Esophagus squamous epithelium (tissue), 5 donors: ENCODE measurements at regions not wholly inside any gene's neighbourhood (a gene's known extent, or its start where the extent isn't known, plus 50 kb on each side); places are given as distances from the start of the nearest gene placed in this dataset.

ENCODE experiments used
- DNase-seq: peaks from one replicate; lab custom pipeline; 2025; lab: John Stamatoyannopoulos, UW
- H3K27ac ChIP-seq, 4 donors: fragments of 200-600 bp; sonication (generic); one replicate each; pipeline ENCODE4 v1.5.1; 2016 to 2019; ENCODE audit warnings: mild to moderate bottlenecking in 1 of 4
- H3K27me3 ChIP-seq, 4 donors: fragments of 200-600 bp; sonication (generic); 1 replicate in 3 of 4; 2 replicates in 1 of 4; pipeline versions ENCODE4 v1.5.1 to v1.6.0; 2017 to 2021; ENCODE audit warnings: antibody characterized with exemption in 1 of 4
- H3K36me3 ChIP-seq, 3 donors: fragments of 200-600 bp; sonication (generic); one replicate each; pipeline ENCODE4 v1.5.1; 2016 to 2019
- H3K4me1 ChIP-seq, 3 donors: fragments of 200-600 bp; sonication (generic); one replicate each; pipeline ENCODE4 v1.5.1; 2017 to 2019
- H3K4me3 ChIP-seq, 4 donors: fragments of 200-600 bp; sonication (generic); 1 replicate in 3 of 4; 2 replicates in 1 of 4; pipeline ENCODE4 v1.5.1; 2016 to 2019; ENCODE audit warnings: mild to moderate bottlenecking in 2 of 4, moderate library complexity in 1 of 4
- H3K9me3 ChIP-seq, 3 donors: fragments of 200-600 bp; sonication (generic); one replicate each; pipeline ENCODE4 v1.5.1; 2016 to 2019
- POLR2A ChIP-seq, 4 donors: fragments of 450-650 bp; IDR thresholded peaks; one replicate each; pipeline ENCODE4 v1.6.1; 2017; ENCODE audit warnings: antibody characterized with exemption in 4 of 4, mild to moderate bottlenecking in 4 of 4, moderate library complexity in 3 of 4
- WGBS, 2 donors: methylation state at CpG; one replicate each; pipeline ENCODE4 v1.1.5; 2018; 5-methylcytosine and 5-hydroxymethylcytosine counted together
- intact Hi-C: fragments of 100-400 bp; cut with DNase I; formaldehyde crosslinking; loops from one replicate; pipeline ENCODE4 v1.15.0; 2022
- TF ChIP-seq, protein P1 (sequence below), 6 experiments: fragments of 450-650 bp in 4 of 6; fragments of 200-600 bp in 2 of 6; sonication (generic) in 2 of 6; IDR thresholded peaks; one replicate each; pipeline ENCODE4 v1.5.1; 2016 to 2019; ENCODE audit warnings: antibody characterized with exemption in 6 of 6, mild to moderate bottlenecking in 4 of 6, moderate library complexity in 4 of 6
- donor health status: DM: yes; HTN: yes; CAD: no.

- Histone ChIP-seq H3K4me3 (no peak overlapping the region), H3K27me3 (no peaks in the 10 kb centered on the region), H3K9me3 (no peaks in the 10 kb centered on the region), H3K4me1 (no peaks in the 10 kb centered on the region), H3K36me3 (no peaks in the 10 kb centered on the region), H3K27ac (no peak overlapping the region)
- DNase-seq = no peak
- TF ChIP-seq, protein P1, sequence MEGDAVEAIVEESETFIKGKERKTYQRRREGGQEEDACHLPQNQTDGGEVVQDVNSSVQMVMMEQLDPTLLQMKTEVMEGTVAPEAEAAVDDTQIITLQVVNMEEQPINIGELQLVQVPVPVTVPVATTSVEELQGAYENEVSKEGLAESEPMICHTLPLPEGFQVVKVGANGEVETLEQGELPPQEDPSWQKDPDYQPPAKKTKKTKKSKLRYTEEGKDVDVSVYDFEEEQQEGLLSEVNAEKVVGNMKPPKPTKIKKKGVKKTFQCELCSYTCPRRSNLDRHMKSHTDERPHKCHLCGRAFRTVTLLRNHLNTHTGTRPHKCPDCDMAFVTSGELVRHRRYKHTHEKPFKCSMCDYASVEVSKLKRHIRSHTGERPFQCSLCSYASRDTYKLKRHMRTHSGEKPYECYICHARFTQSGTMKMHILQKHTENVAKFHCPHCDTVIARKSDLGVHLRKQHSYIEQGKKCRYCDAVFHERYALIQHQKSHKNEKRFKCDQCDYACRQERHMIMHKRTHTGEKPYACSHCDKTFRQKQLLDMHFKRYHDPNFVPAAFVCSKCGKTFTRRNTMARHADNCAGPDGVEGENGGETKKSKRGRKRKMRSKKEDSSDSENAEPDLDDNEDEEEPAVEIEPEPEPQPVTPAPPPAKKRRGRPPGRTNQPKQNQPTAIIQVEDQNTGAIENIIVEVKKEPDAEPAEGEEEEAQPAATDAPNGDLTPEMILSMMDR (IDR thresholded peaks at IDR 0.05) = no peak
- TF ChIP-seq POLR2A (IDR thresholded peaks at IDR 0.05) = no peak
- 37 to 40% methylated on average over 4 of the region's 4 CpGs for WGBS, 2 donors
- intact Hi-C loops = no loop called here
These were observed 187.5 kb upstream of the NRXN1 start for GRCh38 chr2:51219468-51219867.

DNA sequence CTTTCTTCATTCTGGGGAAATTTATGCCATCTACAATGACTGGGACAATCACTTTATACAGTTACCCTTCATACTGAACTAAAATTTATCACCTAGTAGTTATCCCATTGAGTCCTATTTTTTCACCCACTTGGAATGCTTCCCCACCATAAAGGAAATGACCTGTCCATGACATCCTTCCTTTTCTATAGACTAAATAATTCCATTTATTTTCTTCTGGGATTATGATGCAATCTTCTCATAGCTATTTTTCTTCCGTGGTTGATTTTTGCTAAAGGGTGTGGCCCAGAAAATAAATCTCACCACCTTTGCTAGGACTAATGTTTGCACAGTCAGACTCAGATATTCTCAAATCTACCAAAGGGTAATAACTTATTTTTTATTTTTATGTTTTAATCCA, 186.1 kb upstream of the NRXN1 start:
- Histone ChIP-seq H3K36me3 (no peaks in the 10 kb centered on the region), H3K4me1 (no peaks in the 10 kb centered on the region), H3K9me3 (no peaks in the 10 kb centered on the region), H3K27ac (no peak overlapping the region), H3K27me3 (no peaks in the 10 kb centered on the region), H3K4me3 (no peak overlapping the region)
- DNase-seq = no peak
- intact Hi-C loops = no loop called here
- WGBS, 2 donors = 37 to 45% methylated on average over 1 of the region's 1 CpG
- no peak for TF ChIP-seq POLR2A (IDR thresholded peaks at IDR 0.05)
- TF ChIP-seq, protein P1 (IDR thresholded peaks at IDR 0.05) = no peak

DNA sequence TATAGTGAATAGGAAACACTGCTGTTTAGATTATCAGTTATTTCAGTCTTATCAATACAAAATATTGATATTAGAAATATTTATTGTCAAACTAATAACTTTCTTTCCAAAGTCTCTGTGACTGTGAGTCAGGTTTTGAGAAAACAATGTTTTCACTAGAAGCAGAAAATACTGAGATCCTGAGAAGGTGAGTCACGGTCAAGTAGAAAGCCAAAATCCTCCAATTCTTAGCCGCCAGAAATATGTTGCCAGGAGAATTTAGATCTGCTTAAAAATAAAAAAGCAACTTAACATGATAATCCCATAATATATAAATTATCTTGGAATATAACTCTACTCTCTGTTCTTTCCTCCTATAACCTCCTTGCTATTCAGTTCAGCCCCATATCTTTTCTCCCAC, 181.9 kb upstream of the NRXN1 start:
- intact Hi-C loops = no loop called here
- 62 to 65% methylated on average over 2 of the region's 2 CpGs for WGBS, 2 donors
- Histone ChIP-seq H3K9me3 (no peaks in the 10 kb centered on the region), H3K36me3 (no peaks in the 10 kb centered on the region), H3K4me3 (no peak overlapping the region), H3K27me3 (no peaks in the 10 kb centered on the region), H3K4me1 (no peaks in the 10 kb centered on the region), H3K27ac (no peak overlapping the region)
- TF ChIP-seq, protein P1 (IDR thresholded peaks at IDR 0.05) = no peak
- no peak for TF ChIP-seq POLR2A (IDR thresholded peaks at IDR 0.05)
- no peak for DNase-seq

DNA sequence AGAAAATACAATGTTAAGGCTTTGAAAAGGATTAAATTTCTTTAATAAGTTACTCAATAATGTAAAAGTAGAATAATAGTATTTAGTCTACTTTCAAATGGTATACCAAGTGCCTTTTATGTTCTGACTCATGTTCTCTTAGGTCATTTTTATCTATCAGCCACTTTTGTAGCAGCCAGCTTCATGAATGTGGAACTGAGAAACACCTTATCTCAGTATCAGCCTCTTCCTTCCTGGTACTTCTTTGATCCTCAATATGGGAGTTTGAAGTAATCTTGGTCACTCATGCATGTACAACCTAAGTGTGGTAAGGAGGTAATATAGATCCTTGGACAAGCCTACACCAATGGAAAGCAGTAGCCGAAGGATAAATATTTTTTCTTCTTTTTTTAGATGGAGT, 180.4 kb upstream of the NRXN1 start:
- Histone ChIP-seq H3K36me3 (no peaks in the 10 kb centered on the region), H3K27me3 (no peaks in the 10 kb centered on the region), H3K27ac (no peak overlapping the region), H3K4me1 (no peaks in the 10 kb centered on the region), H3K9me3 (no peaks in the 10 kb centered on the region), H3K4me3 (no peak overlapping the region)
- no peak for DNase-seq
- no peak for TF ChIP-seq POLR2A (IDR thresholded peaks at IDR 0.05)
- TF ChIP-seq, protein P1 (IDR thresholded peaks at IDR 0.05) = no peak
- 91 to 93% methylated on average over 1 of the region's 1 CpG for WGBS, 2 donors
- intact Hi-C loops = no loop called here

DNA sequence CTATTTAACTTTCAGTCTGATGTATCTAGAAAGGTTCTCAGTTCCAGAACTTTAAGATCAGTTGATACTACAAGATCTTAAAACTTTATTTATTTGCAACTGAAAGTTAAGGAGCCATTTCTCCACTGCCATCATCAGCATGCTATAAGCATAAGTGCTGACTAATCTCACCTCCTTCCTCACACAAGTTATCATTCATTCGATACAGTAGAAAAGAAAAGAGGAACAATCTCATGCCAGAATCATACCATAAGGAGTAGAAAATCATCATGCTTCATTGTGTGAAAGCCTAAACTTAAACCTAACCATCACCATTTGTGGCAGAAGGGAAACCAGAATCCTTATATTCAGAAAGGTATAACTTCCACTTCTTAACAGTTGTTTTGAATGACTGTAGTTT, 176.6 kb upstream of the NRXN1 start:
- 40 to 47% methylated on average over 1 of the region's 1 CpG for WGBS, 2 donors
- H3K4me3 ChIP-seq = no peak overlapping the region
- H3K4me1 ChIP-seq = no peaks in the 10 kb centered on the region
- TF ChIP-seq, protein P1 (IDR thresholded peaks at IDR 0.05) = no peak
- no peak for TF ChIP-seq POLR2A (IDR thresholded peaks at IDR 0.05)
- H3K36me3 ChIP-seq = no peaks in the 10 kb centered on the region
- H3K9me3 ChIP-seq = no peaks in the 10 kb centered on the region
- intact Hi-C loops = no loop called here
- H3K27me3 ChIP-seq = no peaks in the 10 kb centered on the region
- no peak overlapping the region for H3K27ac ChIP-seq
- DNase-seq = no peak
